NCI-H82 (cell line): ENCODE measurements at regions not wholly inside any gene's neighbourhood (a gene's known extent, or its start where the extent isn't known, plus 50 kb on each side); places are given as distances from the start of the nearest gene placed in this dataset.

Source experiments
- DNase-seq: peaks from one replicate; lab custom pipeline; 2025; lab: John Stamatoyannopoulos, UW

DNA sequence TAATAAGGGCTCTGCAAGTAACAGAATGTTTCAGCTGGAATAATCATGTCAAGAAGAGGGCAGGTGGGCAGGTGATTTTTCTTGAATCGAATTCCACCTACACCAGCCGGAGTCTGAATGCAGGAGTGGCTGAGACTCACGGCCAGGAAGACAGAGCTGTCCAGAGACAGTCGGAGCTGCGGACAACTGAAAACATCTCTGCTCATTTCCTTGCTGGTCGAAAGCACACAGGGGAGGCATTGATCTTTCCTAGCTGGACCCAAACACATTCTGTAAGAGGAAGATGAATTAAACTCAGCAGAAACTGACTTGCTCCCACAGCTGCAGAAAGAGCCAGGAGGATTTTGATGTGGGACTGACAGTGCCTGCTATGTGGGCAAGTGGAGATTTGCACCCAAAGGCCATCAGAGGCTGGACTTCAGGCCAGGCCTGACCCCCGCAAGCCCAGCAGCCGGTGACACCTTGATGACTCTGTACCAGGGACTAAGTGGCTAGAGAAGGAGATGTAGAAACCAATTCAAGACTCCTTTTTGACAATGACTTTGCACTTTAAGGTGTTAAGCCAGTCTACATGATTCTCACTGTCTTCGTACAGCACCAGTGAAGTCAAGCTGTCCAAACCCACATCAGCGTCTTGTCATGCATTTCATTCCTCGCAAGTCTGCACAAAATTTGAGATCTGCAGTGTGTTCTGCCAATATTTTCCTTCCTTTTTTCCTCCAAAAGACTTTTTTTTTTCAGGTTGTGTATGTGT, 169.4 kb downstream of the TEX36 start:
- no peak for DNase-seq

DNA sequence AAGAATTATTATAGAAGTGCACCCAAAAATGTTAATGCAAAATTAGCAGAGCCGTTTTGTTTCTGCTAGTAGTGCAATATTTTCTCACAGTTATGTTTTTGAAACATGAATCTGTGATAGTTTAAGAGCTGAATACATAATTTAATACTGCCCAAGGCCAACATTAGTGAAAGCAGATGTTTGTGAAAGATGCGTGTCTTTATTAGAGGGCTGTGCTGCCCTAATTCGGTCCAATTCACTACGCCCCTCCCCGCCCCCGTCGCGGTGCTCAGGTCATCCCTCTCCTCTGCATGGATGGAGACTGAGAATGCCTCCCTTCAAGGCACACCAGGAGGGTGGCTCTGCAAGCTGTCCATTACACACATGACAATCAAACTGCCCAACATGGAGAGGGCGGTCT, 172.0 kb downstream of the TEX36 start:
- no peak for DNase-seq

- no peak for DNase-seq
Measured at GRCh38 chr10:125505648-125506047, 177.3 kb downstream of the TEX36 start.

DNA sequence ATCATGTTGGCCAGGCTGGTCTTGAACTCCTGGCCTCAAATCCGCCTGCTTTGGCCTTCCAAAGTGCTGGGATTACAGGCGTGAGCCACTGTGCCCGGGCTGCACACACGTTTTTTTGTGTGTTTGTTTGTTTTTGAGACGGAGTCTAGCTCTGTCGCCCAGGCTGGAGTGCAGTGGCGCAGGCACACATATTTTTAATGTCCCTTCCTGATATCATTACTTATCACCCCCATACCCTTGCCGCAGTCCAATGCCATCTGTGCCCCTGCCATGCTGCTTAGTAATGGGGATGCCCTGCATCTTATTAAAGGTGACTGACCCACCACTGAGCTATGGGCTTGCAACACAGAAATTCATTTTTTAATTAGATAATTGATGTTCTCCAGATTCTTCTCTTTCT, 180.7 kb downstream of the TEX36 start:
- no peak for DNase-seq

DNA sequence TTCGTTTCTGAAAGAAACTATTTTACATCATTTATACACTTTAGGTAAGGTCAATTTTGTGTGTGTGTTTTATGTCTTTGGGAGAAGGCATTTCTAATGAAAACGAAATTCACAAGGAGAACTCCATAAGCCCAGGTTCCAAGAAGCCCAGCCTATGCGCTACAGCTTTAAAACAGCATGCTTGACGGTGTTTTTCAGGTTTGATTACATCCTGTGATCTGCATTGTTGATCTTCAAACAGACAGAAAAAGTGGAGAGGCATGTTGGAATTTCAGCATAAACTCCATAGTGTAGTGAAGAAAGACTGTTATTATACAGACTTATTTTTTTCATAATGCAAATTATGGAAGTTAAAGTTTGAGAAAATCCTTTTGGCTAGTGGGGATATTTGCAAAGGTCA, 187.6 kb downstream of the TEX36 start:
- no peak for DNase-seq

DNA sequence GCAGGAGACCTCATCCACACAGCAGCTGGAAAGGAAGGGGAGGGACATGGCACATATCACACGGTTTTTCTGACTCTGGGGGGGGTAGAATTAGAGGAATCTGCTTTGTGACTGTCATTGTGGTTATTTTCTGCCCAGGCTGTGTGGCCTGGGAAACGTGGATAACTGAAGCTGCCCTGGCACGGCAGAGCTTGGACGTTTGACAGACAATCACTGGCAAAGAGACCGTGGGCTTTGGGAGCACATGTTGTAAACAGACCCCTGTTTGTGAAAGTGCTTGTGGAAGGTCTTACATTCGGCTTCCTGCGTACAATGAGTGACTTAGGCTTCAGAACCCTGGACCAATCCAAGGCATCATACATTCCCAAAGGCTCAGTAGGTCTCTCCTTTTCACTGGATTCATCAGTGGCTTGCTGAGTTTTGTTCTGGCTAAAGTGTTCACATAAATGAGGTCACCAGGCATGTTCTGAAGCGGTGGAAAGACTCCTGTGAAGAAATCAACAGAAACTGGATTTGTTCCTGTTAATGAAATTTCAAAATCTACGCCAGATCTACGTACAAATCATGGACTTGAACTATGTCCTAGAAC, 188.2 kb downstream of the TEX36 start:
- DNase-seq, result no peak

GRCh38 chr10:125491381-125491780, 191.6 kb downstream of the TEX36 start:
- DNase-seq, result no peak

DNA sequence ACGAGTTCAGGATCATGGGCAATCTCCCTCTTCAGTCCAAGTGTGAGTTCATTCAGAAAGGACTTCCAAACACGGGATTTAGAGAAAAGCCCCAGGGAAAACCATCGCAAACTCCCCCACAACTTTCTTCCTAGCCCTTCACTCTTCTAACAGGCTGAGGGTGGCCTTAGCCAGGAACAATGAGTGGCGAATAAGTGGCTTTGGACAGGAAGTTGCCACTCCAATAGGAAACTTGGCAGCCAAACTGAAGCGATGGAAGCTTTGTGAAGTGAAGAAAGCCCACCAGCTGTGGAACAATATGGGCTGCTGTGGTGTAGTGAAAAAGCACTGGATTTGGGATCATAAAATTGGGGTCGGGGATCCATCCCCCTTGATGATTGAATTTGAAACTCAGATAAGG, 193.2 kb downstream of the TEX36 start:
- no peak for DNase-seq

GRCh38 chr10:125485665-125486064, 197.3 kb downstream of the TEX36 start:
- DNase-seq, result no peak

DNA sequence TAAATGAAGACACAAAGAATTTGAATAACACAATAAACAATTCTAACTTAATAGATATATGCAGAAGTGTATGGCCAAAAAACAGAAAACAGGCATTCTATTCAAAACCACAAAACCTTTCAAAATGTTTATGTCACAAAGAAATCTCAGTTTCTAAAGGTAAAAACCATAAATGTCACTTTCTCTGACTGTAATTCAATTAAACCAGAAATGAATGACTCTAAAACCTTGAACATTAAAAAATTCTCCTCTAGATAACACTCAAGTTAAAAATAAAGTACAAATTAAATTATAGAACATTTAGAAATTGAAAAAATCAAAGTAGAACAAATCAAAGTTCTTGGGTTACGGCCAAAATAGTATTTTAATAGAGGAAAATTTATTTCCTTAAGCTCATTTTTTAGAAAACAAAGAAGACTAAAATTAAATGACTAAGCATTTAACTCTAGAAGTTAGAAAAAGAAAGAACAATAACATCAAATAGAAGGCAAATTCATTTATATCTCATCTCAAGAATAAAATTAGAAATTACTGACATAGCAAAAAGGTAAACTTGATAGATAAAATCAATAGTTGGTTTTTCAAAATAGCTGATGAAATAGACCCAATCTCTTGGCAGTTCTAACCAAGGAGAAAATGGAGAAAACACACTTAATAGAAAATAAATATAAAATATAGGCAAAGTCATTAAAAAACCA, 198.8 kb downstream of the TEX36 start:
- no peak for DNase-seq

DNA sequence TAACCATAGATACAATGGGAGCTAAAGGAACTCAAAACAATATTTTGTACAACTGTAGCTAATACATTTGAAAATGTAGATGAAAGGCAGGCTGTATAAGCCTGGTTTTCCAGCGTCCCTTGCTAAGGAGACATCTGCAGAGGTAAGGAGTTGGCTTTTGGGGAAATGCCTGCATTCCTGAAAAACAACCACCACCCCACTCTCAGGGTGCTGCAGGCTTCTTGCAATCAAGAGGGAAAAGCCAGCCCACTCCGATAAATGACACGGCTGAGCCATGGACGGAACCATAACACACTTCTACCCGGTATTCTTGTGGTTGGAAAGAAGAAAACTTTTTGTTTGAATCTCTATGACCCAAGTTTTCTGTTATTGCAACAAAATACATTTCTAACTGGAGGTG, 200.3 kb downstream of the TEX36 start:
- no peak for DNase-seq

DNA sequence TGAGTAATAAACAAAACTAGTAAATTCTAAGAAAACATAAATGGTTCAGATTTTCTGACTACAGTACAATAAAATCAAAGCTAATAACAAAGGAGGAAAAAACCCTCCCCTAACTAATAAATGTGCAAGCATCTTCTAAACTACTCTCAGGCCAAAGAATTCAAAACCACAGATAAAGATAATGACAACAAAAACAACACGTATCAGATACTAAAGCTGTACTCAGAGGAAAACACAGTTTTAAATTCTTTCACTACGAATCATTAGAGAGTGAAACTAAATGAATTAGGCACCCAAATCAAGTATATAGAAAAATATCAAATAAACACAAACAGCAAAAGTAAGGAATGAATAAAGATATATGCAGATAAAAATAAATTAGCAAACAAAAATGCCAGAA, 200.9 kb downstream of the TEX36 start:
- no peak for DNase-seq

GRCh38 chr10:125479059-125479458, 203.9 kb downstream of the TEX36 start:
- DNase-seq, result no peak

DNA sequence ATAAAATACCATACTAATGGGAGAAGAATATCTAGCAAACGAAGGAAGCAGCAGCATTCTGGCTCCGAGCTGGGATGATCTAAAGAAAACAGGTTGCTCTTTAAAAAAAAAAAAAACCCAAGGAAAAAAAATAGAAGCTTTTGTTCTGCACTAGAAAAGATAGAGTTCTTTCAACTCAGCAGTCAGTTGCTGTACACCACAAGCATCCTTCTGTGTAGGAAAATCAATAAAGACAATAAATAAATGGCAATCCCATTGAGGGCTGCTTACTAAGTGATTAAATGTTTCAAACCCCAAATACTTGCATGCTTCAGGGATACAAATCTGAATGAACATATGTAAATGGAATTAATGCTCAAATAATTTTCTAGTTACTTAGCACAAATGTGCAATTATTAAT, 207.1 kb downstream of the TEX36 start:
- DNase-seq, result no peak

DNA sequence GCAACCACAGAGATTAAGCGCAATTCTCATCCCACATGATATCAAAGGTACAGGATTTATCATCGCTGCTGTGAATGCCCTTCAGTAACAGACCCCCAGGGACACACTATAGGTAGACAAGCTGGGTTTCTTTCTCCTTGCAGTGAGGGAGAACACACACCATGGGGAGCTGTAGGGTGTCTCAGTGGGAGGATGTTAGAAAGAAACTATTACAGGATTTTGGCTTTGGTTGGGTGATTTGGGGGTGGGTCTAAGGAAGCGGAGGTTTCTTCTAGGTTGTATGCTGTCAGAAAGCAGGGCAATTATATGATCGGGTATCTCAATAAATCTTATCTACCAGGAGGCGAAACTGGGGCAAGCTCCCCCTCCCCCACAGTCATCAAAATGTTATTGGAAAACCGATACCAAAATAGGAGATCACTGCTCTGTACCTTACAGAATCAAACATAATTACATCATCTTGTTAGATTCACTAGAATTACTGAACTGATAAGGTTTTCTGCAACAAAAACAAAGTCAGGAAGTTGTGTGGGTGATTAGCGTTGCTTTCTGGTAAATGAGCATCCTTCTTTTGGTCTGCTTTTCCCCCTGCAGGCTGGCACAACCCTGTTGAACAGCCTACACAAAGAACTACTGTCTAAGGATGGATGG, 209.7 kb downstream of the TEX36 start:
- no peak for DNase-seq

GRCh38 chr10:125472010-125472607, 210.9 kb downstream of the TEX36 start:
- no peak for DNase-seq

DNA sequence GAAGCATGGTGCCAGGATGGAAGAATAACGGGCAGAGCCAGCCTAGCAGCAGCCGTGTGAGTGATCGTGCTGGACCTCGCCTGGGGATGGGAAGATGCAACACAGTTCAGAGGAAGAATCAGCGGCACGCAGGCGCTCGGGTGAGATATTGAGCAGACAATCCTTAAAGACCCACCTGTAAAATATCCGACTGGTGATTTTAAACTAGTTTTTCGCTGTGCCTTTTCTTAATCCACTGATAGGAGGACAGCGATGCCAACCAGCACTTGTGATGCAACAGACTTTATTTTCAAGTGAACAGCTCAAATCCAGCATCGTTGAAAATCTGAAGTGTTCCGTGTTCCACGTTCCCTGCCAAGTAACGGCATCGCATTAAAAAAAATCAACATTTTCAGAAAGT, 214.7 kb downstream of the TEX36 start:
- no peak for DNase-seq

GRCh38 chr10:125466685-125467084, 216.3 kb downstream of the TEX36 start:
- DNase-seq, result no peak

- DNase-seq, result no peak
Measured at GRCh38 chr10:125462845-125463244, 220.1 kb downstream of the TEX36 start.

DNA sequence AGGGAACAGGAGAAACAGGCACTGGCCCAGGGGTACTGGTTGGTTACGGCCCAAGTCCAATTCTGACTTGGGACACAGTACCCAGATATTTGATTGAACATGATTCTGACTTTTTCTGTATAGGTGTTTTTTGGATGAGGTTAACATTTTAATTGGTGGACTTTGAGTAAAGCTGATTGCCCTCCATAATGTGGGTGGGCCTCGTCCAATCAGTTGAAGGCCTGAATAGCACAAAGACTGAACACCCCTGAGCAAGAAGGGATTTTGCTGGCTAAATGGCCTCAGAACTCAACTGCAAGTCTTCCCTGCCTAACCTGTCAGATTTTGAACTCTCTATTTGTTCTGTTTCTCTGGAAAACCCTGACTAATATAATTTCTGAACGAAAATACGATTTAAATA, 222.6 kb downstream of the TEX36 start:
- DNase-seq, result no peak

GRCh38 chr10:125457406-125457805, 225.6 kb downstream of the TEX36 start:
- DNase-seq, result no peak

DNA sequence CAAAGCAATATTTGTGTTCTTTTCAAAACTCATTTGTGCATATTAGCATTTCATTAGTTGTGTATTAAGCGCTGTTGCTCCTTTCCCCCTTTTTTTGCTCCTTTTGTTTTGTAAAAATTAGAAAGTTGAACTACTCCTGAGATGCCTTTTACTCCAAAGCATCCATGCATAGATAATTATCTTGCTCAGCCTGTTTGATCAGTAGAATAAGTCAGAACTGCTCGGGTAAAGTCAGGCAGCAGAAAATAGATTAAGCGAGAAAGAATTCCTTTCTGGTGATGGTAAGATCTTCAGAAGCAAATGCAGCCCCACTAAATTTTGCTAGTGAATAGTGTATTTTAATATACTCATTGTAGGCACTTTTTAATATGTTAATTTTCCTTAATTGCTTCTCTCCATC, 227.1 kb downstream of the TEX36 start:
- DNase-seq, result no peak

GRCh38 chr10:125455431-125455830, 227.5 kb downstream of the TEX36 start:
- DNase-seq, result no peak
